ENCODE measurements at regions not wholly inside any gene's neighbourhood (a gene's known extent, or its start where the extent isn't known, plus 50 kb on each side); places are given as distances from the start of the nearest gene placed in this dataset.

- H3K36me3 ChIP-seq (ENCODE audit: control insufficient read depth, insufficient read depth, low read length), result no peaks in the 10 kb centered on the region
- WGBS (ENCODE audit: insufficient coverage), result no CpG with 5 or more reads among the region's 3 CpGs
Measured at GRCh38 chr7:19239951-19240350, 94.7 kb upstream of the FERD3L start.

GRCh38 chr7:19235680-19236079 lies 90.5 kb upstream of the FERD3L start:
- Histone ChIP-seq H3K9me3 (ENCODE audit: control insufficient read depth, insufficient read depth, low read length) (peaks cover 3% of the 10 kb centered on the region), H3K27ac (ENCODE audit: low read depth, low read length) (no peak overlapping the region), H3K4me1 (ENCODE audit: control insufficient read depth, insufficient read depth, low read length) (no peaks in the 10 kb centered on the region), H3K27me3 (ENCODE audit: control insufficient read depth, insufficient read depth, low read length) (no peaks in the 10 kb centered on the region), H3K36me3 (ENCODE audit: control insufficient read depth, insufficient read depth, low read length) (no peaks in the 10 kb centered on the region), H3K4me3 (ENCODE audit: low read depth, low read length) (no peak overlapping the region)
- WGBS (ENCODE audit: insufficient coverage), result no CpG with 5 or more reads among the region's 5 CpGs
- no peak for DNase-seq (ENCODE audit: low read depth in 4 of 6, low spot score in 6 of 6)

More at GRCh38 chr7:19239951-19240350, 94.7 kb upstream of the FERD3L start:
- Histone ChIP-seq H3K27ac (ENCODE audit: low read depth, low read length) (no peak overlapping the region), H3K4me1 (ENCODE audit: control insufficient read depth, insufficient read depth, low read length) (no peaks in the 10 kb centered on the region), H3K27me3 (ENCODE audit: control insufficient read depth, insufficient read depth, low read length) (no peaks in the 10 kb centered on the region), H3K4me3 (ENCODE audit: low read depth, low read length) (no peak overlapping the region), H3K9me3 (ENCODE audit: control insufficient read depth, insufficient read depth, low read length) (peaks cover 3% of the 10 kb centered on the region)
- DNase-seq (ENCODE audit: low read depth in 4 of 6, low spot score in 6 of 6), result no peak

- H3K27ac ChIP-seq (ENCODE audit: low read depth, low read length), result no peak overlapping the region
- no peaks in the 10 kb centered on the region for H3K9me3 ChIP-seq (ENCODE audit: control insufficient read depth, insufficient read depth, low read length)
- DNase-seq (ENCODE audit: low read depth in 4 of 6, low spot score in 6 of 6), result peak in 1 of 6 donors; percentile 40
- WGBS (ENCODE audit: insufficient coverage), result no CpG with 5 or more reads among the region's 2 CpGs
- no peaks in the 10 kb centered on the region for H3K4me1 ChIP-seq (ENCODE audit: control insufficient read depth, insufficient read depth, low read length)
- no peaks in the 10 kb centered on the region for H3K27me3 ChIP-seq (ENCODE audit: control insufficient read depth, insufficient read depth, low read length)
- no peaks in the 10 kb centered on the region for H3K36me3 ChIP-seq (ENCODE audit: control insufficient read depth, insufficient read depth, low read length)
- H3K4me3 ChIP-seq (ENCODE audit: low read depth, low read length), result no peak overlapping the region
Measured at GRCh38 chr7:19224951-19225350, 79.7 kb upstream of the FERD3L start.

- peak in 5 of 6 donors; percentile 12 to 74 (median 25) for DNase-seq (ENCODE audit: low read depth in 4 of 6, low spot score in 6 of 6)
Measured at GRCh38 chr7:19215412-19215811, 70.2 kb upstream of the FERD3L start.

GRCh38 chr7:19213746-19214145 lies 68.5 kb upstream of the FERD3L start:
- no peak for DNase-seq (ENCODE audit: low read depth in 4 of 6, low spot score in 6 of 6)
- Histone ChIP-seq H3K27ac (ENCODE audit: low read depth, low read length) (no peak overlapping the region), H3K36me3 (ENCODE audit: control insufficient read depth, insufficient read depth, low read length) (no peaks in the 10 kb centered on the region), H3K4me3 (ENCODE audit: low read depth, low read length) (no peak overlapping the region), H3K9me3 (ENCODE audit: control insufficient read depth, insufficient read depth, low read length) (no peaks in the 10 kb centered on the region), H3K4me1 (ENCODE audit: control insufficient read depth, insufficient read depth, low read length) (no peaks in the 10 kb centered on the region), H3K27me3 (ENCODE audit: control insufficient read depth, insufficient read depth, low read length) (no peaks in the 10 kb centered on the region)
- 80% methylated on average over 1 of the region's 6 CpGs for WGBS (ENCODE audit: insufficient coverage)

More at GRCh38 chr7:19215412-19215811, 70.2 kb upstream of the FERD3L start:
- Histone ChIP-seq H3K4me3 (ENCODE audit: low read depth, low read length) (no peak overlapping the region), H3K27me3 (ENCODE audit: control insufficient read depth, insufficient read depth, low read length) (no peaks in the 10 kb centered on the region), H3K4me1 (ENCODE audit: control insufficient read depth, insufficient read depth, low read length) (no peaks in the 10 kb centered on the region), H3K9me3 (ENCODE audit: control insufficient read depth, insufficient read depth, low read length) (no peaks in the 10 kb centered on the region), H3K36me3 (ENCODE audit: control insufficient read depth, insufficient read depth, low read length) (no peaks in the 10 kb centered on the region), H3K27ac (ENCODE audit: low read depth, low read length) (no peak overlapping the region)

- Histone ChIP-seq H3K27ac (ENCODE audit: low read depth, low read length) (no peak overlapping the region), H3K36me3 (ENCODE audit: control insufficient read depth, insufficient read depth, low read length) (no peaks in the 10 kb centered on the region), H3K4me3 (ENCODE audit: low read depth, low read length) (no peak overlapping the region), H3K27me3 (ENCODE audit: control insufficient read depth, insufficient read depth, low read length) (no peaks in the 10 kb centered on the region), H3K9me3 (ENCODE audit: control insufficient read depth, insufficient read depth, low read length) (no peaks in the 10 kb centered on the region), H3K4me1 (ENCODE audit: control insufficient read depth, insufficient read depth, low read length) (no peaks in the 10 kb centered on the region)
- 60% methylated on average over 2 of the region's 5 CpGs for WGBS (ENCODE audit: insufficient coverage)
- no peak for DNase-seq (ENCODE audit: low read depth in 4 of 6, low spot score in 6 of 6)
Measured at GRCh38 chr7:19210893-19211413, 65.7 kb upstream of the FERD3L start.

- Histone ChIP-seq H3K4me1 (ENCODE audit: control insufficient read depth, insufficient read depth, low read length) (no peaks in the 10 kb centered on the region), H3K27me3 (ENCODE audit: control insufficient read depth, insufficient read depth, low read length) (no peaks in the 10 kb centered on the region), H3K9me3 (ENCODE audit: control insufficient read depth, insufficient read depth, low read length) (no peaks in the 10 kb centered on the region), H3K27ac (ENCODE audit: low read depth, low read length) (no peak overlapping the region), H3K36me3 (ENCODE audit: control insufficient read depth, insufficient read depth, low read length) (no peaks in the 10 kb centered on the region), H3K4me3 (ENCODE audit: low read depth, low read length) (no peak overlapping the region)
- no peak for DNase-seq (ENCODE audit: low read depth in 4 of 6, low spot score in 6 of 6)
- no CpG with 5 or more reads among the region's 1 CpG for WGBS (ENCODE audit: insufficient coverage)
Measured at GRCh38 chr7:19209166-19209696, 64.0 kb upstream of the FERD3L start.

- Histone ChIP-seq H3K4me3 (ENCODE audit: low read depth, low read length) (no peak overlapping the region), H3K4me1 (ENCODE audit: control insufficient read depth, insufficient read depth, low read length) (no peaks in the 10 kb centered on the region), H3K27me3 (ENCODE audit: control insufficient read depth, insufficient read depth, low read length) (no peaks in the 10 kb centered on the region), H3K9me3 (ENCODE audit: control insufficient read depth, insufficient read depth, low read length) (no peaks in the 10 kb centered on the region), H3K36me3 (ENCODE audit: control insufficient read depth, insufficient read depth, low read length) (no peaks in the 10 kb centered on the region), H3K27ac (ENCODE audit: low read depth, low read length) (no peak overlapping the region)
- no peak for DNase-seq (ENCODE audit: low read depth in 4 of 6, low spot score in 6 of 6)
- WGBS (ENCODE audit: insufficient coverage), result 100% methylated on average over 3 of the region's 4 CpGs
Measured at GRCh38 chr7:19206721-19207120, 61.5 kb upstream of the FERD3L start.

GRCh38 chr7:19203686-19204085 lies 58.5 kb upstream of the FERD3L start:
- Histone ChIP-seq H3K27me3 (ENCODE audit: control insufficient read depth, insufficient read depth, low read length) (no peaks in the 10 kb centered on the region), H3K27ac (ENCODE audit: low read depth, low read length) (no peak overlapping the region), H3K4me3 (ENCODE audit: low read depth, low read length) (no peak overlapping the region), H3K9me3 (ENCODE audit: control insufficient read depth, insufficient read depth, low read length) (no peaks in the 10 kb centered on the region), H3K4me1 (ENCODE audit: control insufficient read depth, insufficient read depth, low read length) (no peaks in the 10 kb centered on the region), H3K36me3 (ENCODE audit: control insufficient read depth, insufficient read depth, low read length) (no peaks in the 10 kb centered on the region)
- WGBS (ENCODE audit: insufficient coverage), result no CpG with 5 or more reads among the region's 4 CpGs
- no peak for DNase-seq (ENCODE audit: low read depth in 4 of 6, low spot score in 6 of 6)

GRCh38 chr7:19202599-19202998 lies 57.4 kb upstream of the FERD3L start:
- H3K36me3 ChIP-seq (ENCODE audit: control insufficient read depth, insufficient read depth, low read length), result no peaks in the 10 kb centered on the region
- peak in 1 of 6 donors; percentile 9 for DNase-seq (ENCODE audit: low read depth in 4 of 6, low spot score in 6 of 6)

More at GRCh38 chr7:19202599-19202998, 57.4 kb upstream of the FERD3L start:
- Histone ChIP-seq H3K9me3 (ENCODE audit: control insufficient read depth, insufficient read depth, low read length) (no peaks in the 10 kb centered on the region), H3K27me3 (ENCODE audit: control insufficient read depth, insufficient read depth, low read length) (no peaks in the 10 kb centered on the region), H3K27ac (ENCODE audit: low read depth, low read length) (no peak overlapping the region), H3K4me1 (ENCODE audit: control insufficient read depth, insufficient read depth, low read length) (no peaks in the 10 kb centered on the region), H3K4me3 (ENCODE audit: low read depth, low read length) (no peak overlapping the region)
- 0% methylated on average over 1 of the region's 2 CpGs for WGBS (ENCODE audit: insufficient coverage)
